ENCODE measurements at regions not wholly inside any gene's neighbourhood (a gene's known extent, or its start where the extent isn't known, plus 50 kb on each side); places are given as distances from the start of the nearest gene placed in this dataset.

DNA sequence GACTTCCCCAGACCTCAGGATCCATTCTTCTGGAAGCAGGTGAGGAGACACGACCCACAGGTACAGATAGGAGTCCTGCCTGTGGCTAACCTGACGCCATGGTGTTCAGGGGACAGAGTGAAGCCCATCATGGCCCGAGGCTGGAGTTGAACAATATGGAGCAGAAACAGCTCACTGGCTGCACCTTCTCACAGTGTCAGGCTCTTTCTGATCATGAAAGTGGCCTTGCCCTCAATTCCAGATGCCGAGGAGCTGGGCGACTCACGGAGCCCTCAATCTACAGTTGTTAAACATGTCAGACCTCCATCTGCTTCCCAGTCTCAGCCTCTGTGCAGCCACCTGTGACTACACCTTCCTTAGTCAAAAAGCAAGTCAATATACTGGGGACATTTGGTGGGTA is 110.8 kb upstream of the SMAD3 start:
- no peak overlapping the region for H3K27ac Mint-ChIP-seq
- H4K20me1 ChIP-seq (ENCODE audit: control insufficient read depth, insufficient read depth, insufficient read length), result no peaks in the 10 kb centered on the region
- TF ChIP-seq, protein P1, sequence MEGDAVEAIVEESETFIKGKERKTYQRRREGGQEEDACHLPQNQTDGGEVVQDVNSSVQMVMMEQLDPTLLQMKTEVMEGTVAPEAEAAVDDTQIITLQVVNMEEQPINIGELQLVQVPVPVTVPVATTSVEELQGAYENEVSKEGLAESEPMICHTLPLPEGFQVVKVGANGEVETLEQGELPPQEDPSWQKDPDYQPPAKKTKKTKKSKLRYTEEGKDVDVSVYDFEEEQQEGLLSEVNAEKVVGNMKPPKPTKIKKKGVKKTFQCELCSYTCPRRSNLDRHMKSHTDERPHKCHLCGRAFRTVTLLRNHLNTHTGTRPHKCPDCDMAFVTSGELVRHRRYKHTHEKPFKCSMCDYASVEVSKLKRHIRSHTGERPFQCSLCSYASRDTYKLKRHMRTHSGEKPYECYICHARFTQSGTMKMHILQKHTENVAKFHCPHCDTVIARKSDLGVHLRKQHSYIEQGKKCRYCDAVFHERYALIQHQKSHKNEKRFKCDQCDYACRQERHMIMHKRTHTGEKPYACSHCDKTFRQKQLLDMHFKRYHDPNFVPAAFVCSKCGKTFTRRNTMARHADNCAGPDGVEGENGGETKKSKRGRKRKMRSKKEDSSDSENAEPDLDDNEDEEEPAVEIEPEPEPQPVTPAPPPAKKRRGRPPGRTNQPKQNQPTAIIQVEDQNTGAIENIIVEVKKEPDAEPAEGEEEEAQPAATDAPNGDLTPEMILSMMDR (conservative IDR thresholded peaks at IDR 0.05), result no peak
- H3K79me1 ChIP-seq (ENCODE audit: insufficient read depth, low read depth, low read length, poor library complexity, severe bottlenecking), result no peaks in the 10 kb centered on the region
- WGBS (ENCODE audit: extremely low coverage, insufficient read length, low lambda C conversion rate), result no CpG with 5 or more reads among the region's 6 CpGs
- no peak overlapping the region for H3K56ac ChIP-seq (ENCODE audit: insufficient read length, low read depth, low read length)
- H4K5ac ChIP-seq (ENCODE audit: insufficient read length, low read depth, low read length), result no peak overlapping the region
- no peak overlapping the region for H3T11ph ChIP-seq (ENCODE audit: low read length)
- H3K9me3 ChIP-seq (ENCODE audit: control insufficient read depth, low read depth, low read length), result no peaks in the 10 kb centered on the region
- no peak overlapping the region for H2AK5ac ChIP-seq (ENCODE audit: insufficient read length, low read length)
- H3K9me3 Mint-ChIP-seq, result no peaks in the 10 kb centered on the region
- no peak overlapping the region for H3K18ac ChIP-seq (ENCODE audit: insufficient read length, low read depth, low read length)
- H4K8ac ChIP-seq (replicated peaks; ENCODE audit: insufficient read length, low read depth, low read length), result no peak overlapping the region
- H3K4ac ChIP-seq (ENCODE audit: low read depth, low read length), result no peak overlapping the region
- no peak overlapping the region for H2BK12ac ChIP-seq (ENCODE audit: insufficient read length, low read depth, low read length)
- H2BK20ac ChIP-seq (ENCODE audit: low read depth, low read length, poor library complexity, severe bottlenecking), result no peak overlapping the region
- H3K4me1 Mint-ChIP-seq, result peaks cover 0 to 2% of the 10 kb centered on the region in 2 experiments; a peak in 2 of 4 replicates
- H3K23ac ChIP-seq (ENCODE audit: insufficient read length, low read depth, low read length), result no peak overlapping the region
- H2BK5ac ChIP-seq (ENCODE audit: insufficient read length, low read length), result no peak overlapping the region
- no peak overlapping the region for H2BK15ac ChIP-seq (ENCODE audit: low read depth, low read length)
- H3K27me3 Mint-ChIP-seq (ENCODE audit: low read depth), result peaks cover 8% of the 10 kb centered on the region
- H3K79me2 ChIP-seq (ENCODE audit: insufficient read depth, low read length), result no peaks in the 10 kb centered on the region
- no peaks in the 10 kb centered on the region; the same call in 1 of the 2 replicates for H3K4me1 ChIP-seq (ENCODE audit: insufficient read depth, low read length)
- DNase-seq, result no peak
- no peaks in the 10 kb centered on the region for H3K36me3 Mint-ChIP-seq (ENCODE audit: insufficient read depth in 1 of 3, low read depth in 3 of 3)
- H2AFZ ChIP-seq (ENCODE audit: low read length), result no peak overlapping the region
- H4K91ac ChIP-seq (ENCODE audit: insufficient read length, low read depth, low read length), result no peak overlapping the region
- H3K27ac ChIP-seq (ENCODE audit: insufficient read length, low read depth, low read length), result no peak overlapping the region
- no peak overlapping the region for H3K14ac ChIP-seq (ENCODE audit: insufficient read depth, low read length)
- H3K27me3 ChIP-seq (ENCODE audit: insufficient read depth, low read length), result no peaks in the 10 kb centered on the region
- no peak overlapping the region for H3K4me3 Mint-ChIP-seq
- H3K9ac ChIP-seq (ENCODE audit: extremely low read depth, insufficient read length, low read length), result no peak overlapping the region
- no peak overlapping the region for H2BK120ac ChIP-seq (ENCODE audit: low read depth, low read length, poor library complexity, severe bottlenecking)
- no peak overlapping the region for H3K4me2 ChIP-seq (ENCODE audit: insufficient read depth, insufficient read length, low read length)
- no peaks in the 10 kb centered on the region for H3K23me2 ChIP-seq (ENCODE audit: insufficient read length, low read depth, low read length, poor library complexity, severe bottlenecking)

All from H9 (cell line).